GM03348 (cell line): ENCODE measurements at regions not wholly inside any gene's neighbourhood (a gene's known extent, or its start where the extent isn't known, plus 50 kb on each side); places are given as distances from the start of the nearest gene placed in this dataset.
A peak's percentile ranks its signal among the peaks of the same experiment; 100 is the strongest.

ENCODE experiments used
- DNase-seq: peaks from one replicate; pipeline ENCODE4 v3.0.0; 2012; ENCODE audit warnings: low spot score

GRCh38 chr1:189336115-189337100 is 1141.3 kb downstream of the BRINP3 start:
- DNase-seq: peak; percentile 1

- DNase-seq: no peak
Observed at GRCh38 chr1:189349607-189350006, 1128.1 kb downstream of the BRINP3 start.

- no peak for DNase-seq
Observed at GRCh38 chr1:189350983-189351616, 1126.6 kb downstream of the BRINP3 start.

- DNase-seq: no peak
Observed at GRCh38 chr1:189351960-189352359, 1125.7 kb downstream of the BRINP3 start.

GRCh38 chr1:189356206-189356605 is 1121.5 kb downstream of the BRINP3 start:
- no peak for DNase-seq

- DNase-seq: no peak
Observed at GRCh38 chr1:189357317-189357716, 1120.3 kb downstream of the BRINP3 start.

GRCh38 chr1:189369612-189370011 is 1108.1 kb downstream of the BRINP3 start:
- DNase-seq: no peak

GRCh38 chr1:189374816-189375215 is 1102.8 kb downstream of the BRINP3 start:
- no peak for DNase-seq

GRCh38 chr1:189405419-189405818 is 1072.2 kb downstream of the BRINP3 start:
- DNase-seq: no peak

GRCh38 chr1:189409774-189410173 is 1067.9 kb downstream of the BRINP3 start:
- DNase-seq: no peak

- DNase-seq: no peak
Observed at GRCh38 chr1:189424746-189425331, 1052.8 kb downstream of the BRINP3 start.

- DNase-seq: no peak
Observed at GRCh38 chr1:189429610-189430009, 1048.1 kb downstream of the BRINP3 start.

GRCh38 chr1:189431447-189431846 is 1046.2 kb downstream of the BRINP3 start:
- DNase-seq: no peak

GRCh38 chr1:189432753-189433152 is 1044.9 kb downstream of the BRINP3 start:
- no peak for DNase-seq

- no peak for DNase-seq
Observed at GRCh38 chr1:189434461-189434860, 1043.2 kb downstream of the BRINP3 start.

- no peak for DNase-seq
Observed at GRCh38 chr1:189435398-189435797, 1042.3 kb downstream of the BRINP3 start.

- no peak for DNase-seq
Observed at GRCh38 chr1:189438808-189439207, 1038.9 kb downstream of the BRINP3 start.

- no peak for DNase-seq
Observed at GRCh38 chr1:189463166-189463565, 1014.5 kb downstream of the BRINP3 start.

- DNase-seq: no peak
Observed at GRCh38 chr1:189496768-189497167, 980.9 kb downstream of the BRINP3 start.

- no peak for DNase-seq
Observed at GRCh38 chr1:189499736-189500135, 977.9 kb downstream of the BRINP3 start.

GRCh38 chr1:189500778-189501177 is 976.9 kb downstream of the BRINP3 start:
- DNase-seq: no peak

- no peak for DNase-seq
Observed at GRCh38 chr1:189510827-189511226, 966.8 kb downstream of the BRINP3 start.

GRCh38 chr1:189513091-189513490 is 964.6 kb downstream of the BRINP3 start:
- DNase-seq: no peak
